Ovary (tissue), 7 donors: ENCODE measurements at regions not wholly inside any gene's neighbourhood (a gene's known extent, or its start where the extent isn't known, plus 50 kb on each side); places are given as distances from the start of the nearest gene placed in this dataset.

Source experiments
- DNase-seq, 5 donors: peaks; one replicate each; pipeline ENCODE4 v3.0.0-alpha.2; 2019 to 2020
- H3K27ac ChIP-seq, 2 donors: fragments of 200-600 bp; one replicate each; pipeline versions ENCODE4 v1.5.1 to v1.8.0; 2019 to 2022
- H3K27me3 ChIP-seq: fragments of 200-600 bp; one replicate; pipeline ENCODE4 v1.8.0; 2022
- H3K36me3 ChIP-seq: fragments of 200-600 bp; sonication (generic); one replicate; pipeline ENCODE4 v1.5.1; 2019
- H3K4me1 ChIP-seq: one replicate; pipeline ENCODE4 v1.8.1; 2013; ENCODE audit warnings: mild to moderate bottlenecking, moderate library complexity; ENCODE audit not compliant: insufficient read depth
- H3K4me3 ChIP-seq: fragments of 200-600 bp; sonication (generic); one replicate; pipeline ENCODE4 v1.5.1; 2017
- H3K9me3 ChIP-seq, 2 donors: fragments of 200-600 bp in 1 of 2; sonication (generic) in 1 of 2; one replicate each; pipeline versions ENCODE4 v1.5.1 to v1.8.1; 2013 to 2019; ENCODE audit warnings: mild to moderate bottlenecking in 1 of 2, moderate library complexity in 1 of 2
- EP300 ChIP-seq: sonication (generic); formaldehyde crosslinking; IDR thresholded peaks from one replicate; pipeline ENCODE4 v1.6.1; 2017; ENCODE audit warnings: antibody characterized with exemption
- POLR2A ChIP-seq: fragments of 450-650 bp; IDR thresholded peaks from one replicate; pipeline ENCODE4 v1.6.1; 2017; ENCODE audit warnings: antibody characterized with exemption, mild to moderate bottlenecking, moderate library complexity
- WGBS, 3 donors: extraction: QIAGEN DNeasy Blood & Tissue Kit in 1 of 3; methylation state at CpG; one replicate each; pipeline versions ENCODE4 v1.1.5 to v1.1.7; 2013 to 2017; 5-methylcytosine and 5-hydroxymethylcytosine counted together
- intact Hi-C, 4 donors: fragments of 100-400 bp; cut with DNase I; formaldehyde crosslinking; loops; one replicate each; pipeline versions ENCODE4 v1.11.0 to v1.15.1; 2022 to 2023
- TF ChIP-seq, protein P1 (sequence below), 3 donors: fragments of 450-650 bp in 2 of 3; fragments of 200-600 bp in 1 of 3; IDR thresholded peaks; one replicate each; pipeline versions ENCODE4 v1.5.1 to v1.8.0; 2016 to 2022; ENCODE audit warnings: antibody characterized with exemption in 3 of 3, mild to moderate bottlenecking in 1 of 3
- donor health status: DM: no; HTN: no; CAD: no; lungs with moderate emphysema.
- donor health status: DM: no; HTN: no; CAD: no.
- donor health status: Bipolar disorder and iron deficiency.
- donor health status: DM: no; HTN: no; CAD: no.
- donor health status: DM: yes; HTN: yes; CAD: no.

- intact Hi-C loops: no loop called here
- no peak overlapping the region for H3K4me3 ChIP-seq
- H3K27me3 ChIP-seq: no peaks in the 10 kb centered on the region
- TF ChIP-seq POLR2A (no peak), EP300 (no peak)
- TF ChIP-seq, protein P1, sequence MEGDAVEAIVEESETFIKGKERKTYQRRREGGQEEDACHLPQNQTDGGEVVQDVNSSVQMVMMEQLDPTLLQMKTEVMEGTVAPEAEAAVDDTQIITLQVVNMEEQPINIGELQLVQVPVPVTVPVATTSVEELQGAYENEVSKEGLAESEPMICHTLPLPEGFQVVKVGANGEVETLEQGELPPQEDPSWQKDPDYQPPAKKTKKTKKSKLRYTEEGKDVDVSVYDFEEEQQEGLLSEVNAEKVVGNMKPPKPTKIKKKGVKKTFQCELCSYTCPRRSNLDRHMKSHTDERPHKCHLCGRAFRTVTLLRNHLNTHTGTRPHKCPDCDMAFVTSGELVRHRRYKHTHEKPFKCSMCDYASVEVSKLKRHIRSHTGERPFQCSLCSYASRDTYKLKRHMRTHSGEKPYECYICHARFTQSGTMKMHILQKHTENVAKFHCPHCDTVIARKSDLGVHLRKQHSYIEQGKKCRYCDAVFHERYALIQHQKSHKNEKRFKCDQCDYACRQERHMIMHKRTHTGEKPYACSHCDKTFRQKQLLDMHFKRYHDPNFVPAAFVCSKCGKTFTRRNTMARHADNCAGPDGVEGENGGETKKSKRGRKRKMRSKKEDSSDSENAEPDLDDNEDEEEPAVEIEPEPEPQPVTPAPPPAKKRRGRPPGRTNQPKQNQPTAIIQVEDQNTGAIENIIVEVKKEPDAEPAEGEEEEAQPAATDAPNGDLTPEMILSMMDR (IDR thresholded peaks at IDR 0.05): no peak
- H3K9me3 ChIP-seq: no peaks in the 10 kb centered on the region
- H3K4me1 ChIP-seq: peaks cover 5% of the 10 kb centered on the region
- H3K36me3 ChIP-seq: no peaks in the 10 kb centered on the region
- H3K27ac ChIP-seq: no peak overlapping the region
- 29 to 80% (median 69%) methylated on average over 5 of the region's 5 CpGs for WGBS, 3 donors
- DNase-seq: peak in 2 of 5 donors; percentile 32 to 56
These were observed 91.9 kb downstream of the SYNE3 start for GRCh38 chr14:95424529-95424928.

- Histone ChIP-seq H3K9me3 (no peaks in the 10 kb centered on the region), H3K27ac (no peak overlapping the region), H3K27me3 (no peaks in the 10 kb centered on the region), H3K4me3 (no peak overlapping the region), H3K36me3 (no peaks in the 10 kb centered on the region), H3K4me1 (peaks cover 5% of the 10 kb centered on the region)
- TF ChIP-seq, protein P1 (IDR thresholded peaks at IDR 0.05): no peak
- TF ChIP-seq EP300: no peak
- intact Hi-C loops: no loop called here
- no peak for DNase-seq
- WGBS, 3 donors: 93 to 96% (median 95%) methylated on average over 8 of the region's 8 CpGs
These were observed 94.7 kb downstream of the SYNE3 start for GRCh38 chr14:95421741-95422140.

GRCh38 chr14:95420060-95420459, 96.4 kb downstream of the SYNE3 start:
- Histone ChIP-seq H3K4me1 (peaks cover 5% of the 10 kb centered on the region), H3K27ac (no peak overlapping the region), H3K4me3 (no peak overlapping the region), H3K9me3 (no peaks in the 10 kb centered on the region), H3K36me3 (no peaks in the 10 kb centered on the region), H3K27me3 (no peaks in the 10 kb centered on the region)
- DNase-seq: no peak
- no peak for TF ChIP-seq POLR2A
- TF ChIP-seq, protein P1 (IDR thresholded peaks at IDR 0.05): no peak
- intact Hi-C loops: no loop called here
- 89 to 100% (median 93%) methylated on average over 3 of the region's 3 CpGs for WGBS, 3 donors

GRCh38 chr14:95419569-95419968, 96.9 kb downstream of the SYNE3 start:
- DNase-seq: no peak
- H3K9me3 ChIP-seq: no peaks in the 10 kb centered on the region
- H3K27ac ChIP-seq: no peak overlapping the region
- H3K4me3 ChIP-seq: no peak overlapping the region
- intact Hi-C loops: no loop called here
- H3K4me1 ChIP-seq: peaks cover 5% of the 10 kb centered on the region
- no peaks in the 10 kb centered on the region for H3K27me3 ChIP-seq
- WGBS, 3 donors: 95 to 98% (median 98%) methylated on average over 4 of the region's 4 CpGs
- no peaks in the 10 kb centered on the region for H3K36me3 ChIP-seq
- no peak for TF ChIP-seq EP300

DNA sequence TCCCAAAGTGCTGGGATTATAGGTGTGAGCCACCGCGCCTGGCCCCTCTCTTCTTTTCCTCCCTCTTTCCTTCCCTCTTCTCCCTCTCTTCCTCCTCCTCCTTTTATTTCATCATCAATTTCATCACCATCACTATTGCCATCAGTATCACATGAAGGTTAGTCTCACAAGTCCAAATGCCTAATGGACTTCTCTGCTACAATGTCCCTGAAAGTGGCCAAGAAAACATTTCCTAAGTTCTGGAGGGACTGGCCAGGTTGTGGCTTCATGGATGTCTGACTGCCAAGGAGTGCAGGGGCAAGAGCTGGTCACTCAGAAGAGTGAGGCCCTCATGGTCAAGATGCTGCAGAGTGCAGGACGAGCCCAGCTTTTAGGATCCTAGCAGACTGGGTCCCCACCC, 97.6 kb downstream of the SYNE3 start:
- H3K9me3 ChIP-seq: no peaks in the 10 kb centered on the region
- DNase-seq: no peak
- no peak overlapping the region for H3K4me3 ChIP-seq
- no peaks in the 10 kb centered on the region for H3K27me3 ChIP-seq
- intact Hi-C loops: no loop called here
- no peak for TF ChIP-seq EP300
- no peak for TF ChIP-seq POLR2A
- TF ChIP-seq, protein P1 (IDR thresholded peaks at IDR 0.05): no peak
- no peak overlapping the region for H3K27ac ChIP-seq
- H3K36me3 ChIP-seq: no peaks in the 10 kb centered on the region
- WGBS, 3 donors: 95 to 96% (median 95%) methylated on average over 3 of the region's 3 CpGs
- no peaks in the 10 kb centered on the region for H3K4me1 ChIP-seq
